Hindlimb muscle (tissue), 1 donor: ENCODE measurements at regions not wholly inside any gene's neighbourhood (a gene's known extent, or its start where the extent isn't known, plus 50 kb on each side); places are given as distances from the start of the nearest gene placed in this dataset.

Source experiments
- DNase-seq: peaks from one replicate; pipeline ENCODE4 v3.0.0-alpha.2; 2013

- DNase-seq: no peak
Measured at GRCh38 chr6:147759536-147759935, 251.0 kb downstream of the SAMD5 start.

DNA sequence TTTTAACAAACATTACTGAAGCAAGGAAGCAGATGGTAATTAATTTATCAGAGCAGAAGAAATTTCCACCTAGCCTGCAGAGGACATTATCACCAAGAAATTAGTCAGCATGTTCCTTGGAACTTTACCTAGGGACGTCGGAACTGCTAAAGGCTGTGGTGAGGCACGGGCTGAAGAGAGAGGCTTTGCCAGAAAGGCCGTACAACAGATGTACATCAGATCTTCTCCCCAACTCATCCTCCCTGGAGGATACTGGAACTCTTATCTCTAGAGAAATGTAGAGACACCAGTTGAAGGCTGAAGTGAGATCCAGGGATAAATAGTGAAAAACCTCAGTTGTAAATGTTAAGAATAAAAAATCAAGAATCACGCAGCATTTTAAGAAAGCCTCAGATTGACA lies 257.1 kb downstream of the SAMD5 start:
- no peak for DNase-seq

- DNase-seq: no peak
Measured at GRCh38 chr6:147768969-147769368, 260.5 kb downstream of the SAMD5 start.

DNA sequence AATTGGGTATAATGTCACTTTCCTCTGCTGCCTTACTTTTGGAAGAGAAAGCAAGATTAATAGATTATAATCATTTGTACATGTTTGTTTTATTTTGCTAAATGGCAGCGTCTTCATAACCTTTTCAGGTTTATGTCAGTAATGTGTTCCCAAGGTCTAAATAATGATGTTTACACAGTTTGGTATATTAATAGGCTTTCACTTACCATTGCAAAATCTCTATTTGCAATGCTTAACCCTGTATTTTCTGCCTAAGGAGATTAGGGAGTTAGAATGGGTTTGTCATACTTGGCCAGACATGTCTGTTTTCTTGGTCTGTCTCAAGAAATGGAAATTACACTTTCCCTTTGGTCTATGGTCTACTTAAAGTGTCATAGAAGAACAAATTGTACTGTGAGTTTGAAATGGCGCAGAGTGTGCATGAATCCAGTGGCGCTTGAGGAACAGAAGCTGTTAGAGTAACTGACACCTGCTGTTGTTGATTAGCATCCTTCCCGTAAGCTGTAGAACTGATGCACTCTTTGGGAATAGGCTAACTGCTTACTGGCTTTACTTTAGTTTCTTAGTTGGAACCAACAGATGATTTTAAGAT lies 261.1 kb downstream of the SAMD5 start:
- no peak for DNase-seq

DNA sequence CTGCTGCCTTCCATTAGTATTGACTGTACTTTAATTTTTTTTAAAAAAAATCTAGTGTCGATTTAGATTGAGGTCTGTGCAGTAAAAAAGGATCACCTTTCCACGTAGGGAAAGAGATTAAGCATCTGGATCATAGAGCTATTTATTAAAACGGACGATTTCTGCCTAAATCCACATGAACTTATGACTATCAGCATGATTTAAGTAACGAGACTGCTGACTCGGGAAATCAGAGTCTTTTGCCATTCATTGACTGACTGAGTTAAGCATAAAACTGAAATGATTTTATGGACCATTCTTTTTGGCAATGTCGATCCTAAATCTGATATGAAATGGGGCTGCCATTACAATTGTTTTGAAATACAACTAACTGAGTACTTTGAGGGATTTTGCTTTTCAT lies 261.7 kb downstream of the SAMD5 start:
- no peak for DNase-seq

DNA sequence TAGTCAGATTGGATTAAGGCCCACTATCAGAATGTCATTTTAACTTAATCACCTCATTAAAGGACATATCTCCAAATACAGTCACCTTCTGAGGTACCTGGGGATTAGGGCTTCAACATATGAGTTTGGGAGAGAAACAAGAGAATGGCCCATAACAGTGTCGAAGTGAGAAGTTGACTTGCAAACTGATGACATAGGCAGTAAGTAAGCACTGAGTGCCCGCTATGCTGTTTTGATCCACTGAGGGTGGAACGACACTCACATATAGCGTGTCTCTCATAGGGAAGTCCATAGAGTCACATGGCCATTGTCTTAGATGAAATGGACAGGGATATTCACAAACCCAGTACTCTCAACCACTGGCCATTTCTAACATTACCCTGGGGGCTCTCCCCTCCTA lies 264.2 kb downstream of the SAMD5 start:
- DNase-seq: no peak

DNA sequence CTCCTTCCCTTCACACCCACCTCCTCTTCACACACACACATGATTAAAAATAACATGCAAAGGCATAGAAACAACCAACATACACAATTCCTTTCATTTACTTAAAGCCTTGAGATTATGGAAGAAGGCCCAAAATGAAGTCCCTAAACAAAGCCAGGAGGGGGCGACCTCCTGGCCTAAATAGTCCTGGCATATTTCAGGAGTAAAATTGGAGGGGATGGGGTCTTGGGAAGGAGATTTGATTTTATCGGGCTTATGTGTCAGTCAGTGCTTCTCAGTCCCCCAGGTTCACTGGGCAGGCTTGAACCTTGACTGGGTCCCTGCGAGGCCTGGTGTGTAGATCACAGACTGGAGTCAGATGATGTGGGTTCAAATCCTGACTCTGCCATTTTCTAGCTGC lies 266.4 kb downstream of the SAMD5 start:
- no peak for DNase-seq

- DNase-seq: no peak
Measured at GRCh38 chr6:147776631-147777213, 268.2 kb downstream of the SAMD5 start.

- DNase-seq: no peak
Measured at GRCh38 chr6:147779624-147780023, 271.1 kb downstream of the SAMD5 start.

- no peak for DNase-seq
Measured at GRCh38 chr6:147782302-147782701, 273.8 kb downstream of the SAMD5 start.

DNA sequence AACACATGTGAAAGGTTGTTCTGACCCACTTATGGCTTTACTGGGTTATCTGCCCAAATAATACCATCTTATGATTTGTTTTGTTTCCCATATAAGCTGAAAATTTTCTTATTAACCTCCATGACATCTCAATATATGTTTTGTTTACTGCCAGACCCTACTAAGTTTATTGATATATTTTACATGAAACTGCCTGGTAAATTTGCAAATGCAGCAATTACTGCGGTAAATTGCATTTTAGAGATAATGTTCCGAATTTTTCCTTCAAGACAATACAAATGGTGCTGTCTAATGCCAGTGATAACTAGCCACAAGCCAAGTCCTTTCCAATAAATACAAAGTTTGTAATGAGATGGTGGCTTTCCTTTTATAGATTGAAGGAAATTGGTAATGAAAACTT lies 275.9 kb downstream of the SAMD5 start:
- DNase-seq: no peak

GRCh38 chr6:147787417-147787816 lies 278.9 kb downstream of the SAMD5 start:
- no peak for DNase-seq

- no peak for DNase-seq
Measured at GRCh38 chr6:147789430-147789947, 281.0 kb downstream of the SAMD5 start.

GRCh38 chr6:147793871-147794643 lies 285.6 kb downstream of the SAMD5 start:
- no peak for DNase-seq

DNA sequence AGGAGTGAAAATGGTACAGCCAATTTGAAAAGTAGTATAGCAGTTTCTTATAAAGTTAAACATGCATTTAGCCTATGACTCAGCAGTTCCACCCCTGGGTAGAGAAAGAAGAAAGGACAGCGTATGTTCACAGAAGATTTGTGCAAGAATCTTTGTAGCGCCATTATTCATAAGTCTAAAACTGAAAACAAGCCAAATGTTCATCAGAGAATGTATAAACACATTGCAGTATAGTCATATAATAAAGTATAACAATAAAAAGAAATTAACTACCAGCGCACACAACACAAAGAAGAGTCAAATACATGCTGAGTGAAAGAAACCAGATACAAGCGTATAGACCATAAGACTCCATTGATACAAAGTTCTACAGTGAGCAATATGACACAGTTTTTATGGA lies 294.0 kb downstream of the SAMD5 start:
- no peak for DNase-seq

- DNase-seq: no peak
Measured at GRCh38 chr6:147805155-147805554, 296.7 kb downstream of the SAMD5 start.

DNA sequence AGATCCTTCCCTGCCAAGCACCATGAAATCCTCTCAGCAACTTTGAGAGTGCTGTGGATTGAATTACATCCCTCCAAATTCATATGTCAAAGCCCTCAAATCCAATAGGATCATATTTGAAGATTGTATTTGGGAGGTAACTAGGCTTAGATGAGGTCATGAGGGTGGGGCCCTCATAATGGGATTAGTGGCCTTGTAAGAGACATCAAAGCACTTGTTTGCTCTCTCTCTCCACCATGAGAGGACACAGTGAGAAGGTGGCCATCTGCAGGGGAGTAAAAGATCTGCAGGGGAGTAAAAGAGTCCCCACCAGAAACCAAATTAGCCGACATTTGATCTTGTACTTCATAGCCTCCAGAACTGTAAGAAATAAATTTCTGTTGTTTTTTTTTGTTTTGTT lies 298.2 kb downstream of the SAMD5 start:
- no peak for DNase-seq

DNA sequence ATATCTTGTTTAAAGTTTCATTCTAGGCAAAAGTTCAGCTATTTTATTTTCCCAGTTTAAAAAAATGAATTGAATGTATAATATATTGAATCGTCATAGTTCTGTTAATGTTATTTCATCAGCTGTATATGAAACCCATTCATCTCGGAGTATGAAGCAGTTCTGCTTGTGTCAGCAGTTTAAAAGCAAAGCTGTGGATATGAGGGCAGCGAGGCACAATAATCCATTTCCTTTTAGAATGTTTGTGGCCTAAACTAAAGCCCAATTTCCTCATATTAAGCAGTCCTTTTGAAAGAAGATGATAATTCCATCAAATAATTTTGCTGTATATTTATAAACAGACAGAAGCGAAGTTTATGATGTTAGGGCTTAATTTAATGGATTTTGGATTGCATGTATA lies 300.1 kb downstream of the SAMD5 start:
- DNase-seq: no peak

DNA sequence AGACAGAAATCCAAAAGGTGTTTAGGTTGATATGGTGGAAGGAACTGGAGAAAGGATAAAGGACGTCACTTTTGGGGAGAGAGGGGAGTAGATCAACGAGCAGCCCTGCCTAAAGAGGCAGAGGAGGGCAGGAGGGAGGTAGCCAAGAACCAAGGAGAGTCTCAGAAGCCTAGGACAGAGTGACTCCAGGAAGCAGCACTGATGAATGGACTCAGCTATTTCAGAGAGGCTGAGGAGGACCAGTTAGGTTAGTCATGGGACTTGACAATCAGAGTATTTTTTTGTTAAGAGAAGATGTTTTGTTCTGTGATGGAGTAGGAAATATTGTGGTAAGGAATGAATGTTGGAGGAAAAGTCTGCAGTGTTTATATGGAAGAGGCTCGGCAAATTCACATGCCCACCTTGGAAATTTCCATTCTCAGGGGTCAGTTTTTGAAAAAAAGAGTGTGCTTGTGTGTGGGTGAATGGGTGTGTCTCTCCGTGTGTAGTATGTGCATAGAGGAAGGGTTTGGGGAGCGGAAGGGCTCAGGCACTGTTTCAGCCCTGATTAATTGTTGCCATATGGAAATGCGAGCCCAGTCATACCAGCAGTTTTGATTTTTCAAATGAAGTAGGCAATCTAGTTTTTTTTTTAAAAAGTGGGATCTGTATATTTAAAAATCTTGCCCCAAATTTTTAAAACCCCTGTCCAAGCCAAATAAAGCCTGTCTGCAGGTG lies 303.6 kb downstream of the SAMD5 start:
- DNase-seq: no peak

DNA sequence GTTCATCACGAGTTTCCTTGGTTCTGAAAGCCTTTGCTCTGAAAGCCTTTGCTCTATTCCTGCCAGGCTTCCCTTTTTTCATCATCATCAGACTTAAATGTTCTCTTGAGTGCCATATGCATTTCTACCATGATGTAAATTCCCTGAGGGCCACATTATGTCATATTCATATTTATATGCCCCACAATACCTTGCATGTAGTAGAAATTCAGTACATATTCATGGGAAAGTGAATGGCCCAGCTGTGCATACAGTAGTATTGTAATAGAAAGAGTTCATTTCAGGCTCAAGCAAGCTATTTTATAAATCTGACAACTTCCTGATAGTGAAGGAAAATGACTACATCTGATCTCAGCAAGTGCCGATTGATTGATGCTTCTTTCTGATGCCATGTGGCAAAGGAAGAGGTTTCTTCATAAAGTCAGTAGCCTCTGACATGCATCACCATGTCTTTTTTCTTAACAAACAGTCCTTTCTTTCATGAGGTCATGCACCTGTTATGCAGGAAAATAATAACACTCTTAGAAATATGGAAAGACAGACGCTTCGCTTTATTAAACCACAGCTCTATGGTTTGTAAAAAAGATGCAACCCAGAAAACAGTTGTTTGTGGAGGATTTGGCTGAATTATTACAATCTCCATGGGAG lies 308.7 kb downstream of the SAMD5 start:
- DNase-seq: no peak

- DNase-seq: no peak
Measured at GRCh38 chr6:147820520-147820919, 312.0 kb downstream of the SAMD5 start.

- DNase-seq: no peak
Measured at GRCh38 chr6:147821295-147821897, 312.9 kb downstream of the SAMD5 start.
